Fibroblast of lung (primary cell): ENCODE measurements at regions not wholly inside any gene's neighbourhood (a gene's known extent, or its start where the extent isn't known, plus 50 kb on each side); places are given as distances from the start of the nearest gene placed in this dataset.

Experiments
- EZH2 ChIP-seq: IDR thresholded peaks from 2 replicates; pipeline ENCODE4 v1.5.1; 2012; ENCODE audit warnings: low read length, control low read depth, mild to moderate bottlenecking; ENCODE audit errors: missing control alignments
- TF ChIP-seq, protein P1 (sequence below), 2 donors: IDR thresholded peaks in 1 of 2; conservative IDR thresholded peaks in 1 of 2; 1 replicate in 1 of 2; 2 replicates in 1 of 2; pipeline ENCODE4 v1.5.1; 2011 to 2012; ENCODE audit warnings: low read length in 2 of 2, control low read depth in 1 of 2, inconsistent platforms in 1 of 2, low read depth in 1 of 2, mild to moderate bottlenecking in 1 of 2

DNA sequence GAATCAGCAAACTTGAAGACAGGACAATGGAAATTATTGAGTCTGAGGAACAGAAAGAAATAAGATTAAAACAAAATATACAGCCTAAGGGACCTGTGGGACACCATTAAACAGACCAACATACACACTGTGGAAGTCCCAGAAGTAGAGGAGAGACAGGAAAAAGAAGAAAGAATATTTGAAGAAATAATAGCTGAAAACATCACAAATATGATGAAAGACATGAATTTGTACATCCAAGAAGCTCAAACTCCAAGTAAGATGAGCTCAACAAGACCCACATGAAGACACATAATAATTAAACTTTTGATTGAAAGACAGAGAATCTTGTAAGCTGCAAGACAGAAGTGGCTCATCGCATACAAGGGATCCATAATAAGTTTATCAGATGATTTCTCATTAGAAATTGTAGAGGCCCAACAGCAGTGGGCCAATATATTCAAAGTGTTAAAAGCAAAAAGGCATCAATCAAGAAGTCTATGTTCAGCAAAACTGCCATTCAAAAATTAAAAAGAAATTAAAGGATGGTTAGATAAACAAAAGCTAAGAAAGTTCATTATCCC, 311.3 kb upstream of the ADGRL2 start:
- TF ChIP-seq, protein P1, sequence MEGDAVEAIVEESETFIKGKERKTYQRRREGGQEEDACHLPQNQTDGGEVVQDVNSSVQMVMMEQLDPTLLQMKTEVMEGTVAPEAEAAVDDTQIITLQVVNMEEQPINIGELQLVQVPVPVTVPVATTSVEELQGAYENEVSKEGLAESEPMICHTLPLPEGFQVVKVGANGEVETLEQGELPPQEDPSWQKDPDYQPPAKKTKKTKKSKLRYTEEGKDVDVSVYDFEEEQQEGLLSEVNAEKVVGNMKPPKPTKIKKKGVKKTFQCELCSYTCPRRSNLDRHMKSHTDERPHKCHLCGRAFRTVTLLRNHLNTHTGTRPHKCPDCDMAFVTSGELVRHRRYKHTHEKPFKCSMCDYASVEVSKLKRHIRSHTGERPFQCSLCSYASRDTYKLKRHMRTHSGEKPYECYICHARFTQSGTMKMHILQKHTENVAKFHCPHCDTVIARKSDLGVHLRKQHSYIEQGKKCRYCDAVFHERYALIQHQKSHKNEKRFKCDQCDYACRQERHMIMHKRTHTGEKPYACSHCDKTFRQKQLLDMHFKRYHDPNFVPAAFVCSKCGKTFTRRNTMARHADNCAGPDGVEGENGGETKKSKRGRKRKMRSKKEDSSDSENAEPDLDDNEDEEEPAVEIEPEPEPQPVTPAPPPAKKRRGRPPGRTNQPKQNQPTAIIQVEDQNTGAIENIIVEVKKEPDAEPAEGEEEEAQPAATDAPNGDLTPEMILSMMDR (conservative IDR thresholded peaks at IDR 0.05 in 1 of 2, IDR thresholded peaks at IDR 0.05 in 1 of 2; ENCODE audit: low read depth in 1 of 2, low read length in 2 of 2): no peak
- TF ChIP-seq EZH2: no peak
